HG02610 (cell line): ENCODE measurements at regions not wholly inside any gene's neighbourhood (a gene's known extent, or its start where the extent isn't known, plus 50 kb on each side); places are given as distances from the start of the nearest gene placed in this dataset.
"Not testable (repeated sequence)": the region's sequence is repeated elsewhere in the genome, so short reads cannot be mapped to it uniquely, and the experiment has no call there.

Source experiments
- ATAC-seq: cut with Tn5 transposase; IDR thresholded peaks from one replicate; pipeline ENCODE4 v1.9.1; 2021; ENCODE audit warnings: mild to moderate bottlenecking, moderate library complexity; ENCODE audit not compliant: unreplicated experiment

DNA sequence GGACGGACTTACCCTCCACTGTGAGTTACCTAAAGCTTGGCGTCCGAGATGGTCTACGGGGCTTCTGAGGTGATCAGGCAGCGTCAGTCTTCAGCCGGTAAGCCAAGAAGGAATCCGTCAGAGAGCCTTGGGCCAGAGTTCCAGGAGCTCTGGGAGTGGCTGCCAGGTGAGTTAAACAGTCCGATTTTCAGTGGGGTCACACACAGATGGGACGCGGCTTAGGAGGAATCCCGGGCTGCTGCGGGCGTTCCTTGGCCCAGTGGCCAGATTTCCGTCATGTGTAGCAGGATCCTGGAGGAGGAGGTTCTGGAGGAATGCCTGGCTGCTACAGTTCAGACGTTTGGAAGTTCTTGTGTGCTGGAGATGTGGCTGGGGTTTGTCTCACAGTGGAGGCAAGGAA is 700.7 kb upstream of the NEGR1 start:
- ATAC-seq: not testable (repeated sequence)

GRCh38 chr1:72969461-72969860 is 687.1 kb upstream of the NEGR1 start:
- no peak for ATAC-seq

DNA sequence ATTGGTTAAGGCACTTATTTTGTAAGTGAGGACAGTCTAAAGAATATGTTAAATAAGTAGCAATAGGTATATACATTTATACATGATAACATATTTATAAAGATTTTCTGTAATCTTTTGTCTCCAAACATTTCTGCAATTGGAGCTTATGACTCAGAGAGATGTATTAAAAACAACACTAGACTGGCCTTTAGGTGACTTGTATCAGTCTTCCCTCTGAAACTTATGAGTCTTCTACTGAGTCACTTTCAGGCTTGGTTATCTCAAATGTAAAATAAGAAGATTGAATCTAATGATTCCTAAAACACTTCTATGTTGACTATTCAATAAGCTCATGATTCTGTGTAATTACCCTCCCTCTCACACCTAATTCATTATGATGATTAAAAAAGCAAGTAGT is 672.6 kb upstream of the NEGR1 start:
- ATAC-seq: no peak

GRCh38 chr1:72950900-72951299 is 668.6 kb upstream of the NEGR1 start:
- ATAC-seq: not testable (repeated sequence)

DNA sequence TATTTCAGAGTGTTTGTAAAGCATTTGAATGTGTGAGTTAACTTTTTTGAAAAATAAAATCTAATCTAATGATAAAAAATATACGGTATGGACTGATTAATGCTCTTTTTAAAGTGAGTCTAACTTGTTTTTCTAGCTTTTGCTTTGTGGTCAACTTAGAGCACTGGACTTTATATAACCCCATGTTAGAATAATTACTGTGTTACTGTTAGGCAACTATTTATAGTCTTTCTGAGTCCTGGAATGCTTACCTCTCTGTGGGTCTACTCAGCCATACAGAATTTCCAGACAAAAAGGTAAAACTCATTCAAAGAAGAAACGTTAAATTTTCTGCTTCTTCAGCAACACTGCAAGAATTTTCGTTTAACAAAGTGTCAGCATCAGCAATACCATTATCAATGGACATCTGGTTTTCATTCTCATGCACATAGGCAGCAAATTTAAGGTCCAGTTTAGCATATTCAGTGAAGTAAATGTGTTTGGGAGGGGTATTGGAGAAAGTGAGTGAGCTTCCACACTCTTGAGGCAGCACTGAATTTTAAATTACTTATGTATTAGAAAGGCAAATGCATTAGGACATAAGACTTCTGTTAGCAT is 664.7 kb upstream of the NEGR1 start:
- ATAC-seq: no peak

- no peak for ATAC-seq
Measured at GRCh38 chr1:72942008-72942407, 659.7 kb upstream of the NEGR1 start.

- no peak for ATAC-seq
Measured at GRCh38 chr1:72938408-72938807, 656.1 kb upstream of the NEGR1 start.

DNA sequence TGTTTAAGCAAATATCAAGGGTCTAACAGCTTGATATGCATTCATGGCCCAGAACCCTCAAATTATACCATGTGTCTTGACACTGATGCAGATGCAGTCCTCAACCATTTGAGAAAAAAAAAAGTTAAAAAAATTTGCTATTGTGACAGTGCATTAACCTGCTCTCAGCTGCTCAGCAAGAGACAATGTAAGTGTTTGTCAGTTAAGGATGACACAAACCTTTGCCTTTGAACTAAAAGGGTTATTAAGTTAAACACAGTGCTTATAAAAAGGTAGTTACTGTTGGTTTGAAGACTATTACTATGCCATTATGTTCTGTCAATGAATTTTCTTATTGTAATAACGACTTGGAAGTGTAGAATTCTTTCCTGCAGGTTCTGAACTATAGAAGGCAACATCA is 655.6 kb upstream of the NEGR1 start:
- no peak for ATAC-seq

DNA sequence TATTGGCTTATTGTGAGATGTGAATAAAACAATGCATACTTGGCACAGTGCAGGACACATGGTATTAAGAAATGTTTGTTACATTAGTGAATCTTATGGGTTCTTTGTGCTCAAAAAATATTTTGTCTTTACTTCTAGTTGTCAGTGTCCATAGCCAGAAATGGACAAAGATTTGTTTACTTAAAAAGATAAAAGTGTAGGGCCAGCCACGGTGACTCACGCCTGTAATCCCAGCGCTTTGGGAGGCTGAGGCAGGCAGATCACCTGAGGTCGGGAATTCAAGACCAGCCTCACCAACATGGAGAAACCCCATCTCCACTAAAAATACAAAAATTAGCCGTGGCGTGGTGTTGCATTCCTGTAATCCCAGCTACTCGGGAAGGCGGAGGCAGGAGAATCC is 654.6 kb upstream of the NEGR1 start:
- no peak for ATAC-seq

GRCh38 chr1:72936151-72936740 is 653.9 kb upstream of the NEGR1 start:
- ATAC-seq: no peak

DNA sequence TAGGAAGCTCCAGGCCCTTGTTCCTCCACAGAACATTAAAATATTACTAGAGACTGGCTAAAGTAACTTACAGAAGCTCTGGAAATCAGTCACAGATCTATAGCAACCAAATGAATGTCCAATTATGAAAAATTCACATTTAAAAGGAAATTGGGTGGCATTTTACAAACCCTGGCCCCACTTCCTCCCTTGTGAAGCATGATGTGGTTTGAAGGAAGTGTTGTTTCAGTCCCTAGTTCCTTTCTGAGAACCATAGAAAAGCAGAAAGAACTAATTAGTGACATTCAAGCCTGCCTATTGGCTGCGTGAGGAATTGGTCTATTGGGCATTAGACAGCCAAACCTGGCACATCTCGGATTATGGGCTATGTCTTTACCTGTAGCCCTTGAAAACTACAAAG is 649.7 kb upstream of the NEGR1 start:
- no peak for ATAC-seq

DNA sequence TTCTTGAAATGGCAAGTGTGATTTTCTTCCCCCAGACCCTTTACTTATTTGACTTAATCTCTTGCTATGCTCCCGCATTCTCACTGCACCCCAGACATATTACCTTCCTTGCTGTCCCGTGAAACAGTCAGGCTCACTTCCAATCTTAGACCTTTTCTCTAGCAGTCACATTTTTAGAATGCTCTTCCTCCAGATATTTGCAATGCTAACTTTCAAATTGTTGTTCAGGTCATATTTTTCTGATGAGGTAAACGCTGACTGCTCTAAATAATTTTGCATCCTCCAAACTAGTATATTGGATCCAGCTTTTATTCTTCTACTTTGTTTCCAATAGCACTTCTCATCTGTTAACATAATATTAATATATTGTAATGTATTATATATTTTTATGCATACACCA is 648.2 kb upstream of the NEGR1 start:
- no peak for ATAC-seq

DNA sequence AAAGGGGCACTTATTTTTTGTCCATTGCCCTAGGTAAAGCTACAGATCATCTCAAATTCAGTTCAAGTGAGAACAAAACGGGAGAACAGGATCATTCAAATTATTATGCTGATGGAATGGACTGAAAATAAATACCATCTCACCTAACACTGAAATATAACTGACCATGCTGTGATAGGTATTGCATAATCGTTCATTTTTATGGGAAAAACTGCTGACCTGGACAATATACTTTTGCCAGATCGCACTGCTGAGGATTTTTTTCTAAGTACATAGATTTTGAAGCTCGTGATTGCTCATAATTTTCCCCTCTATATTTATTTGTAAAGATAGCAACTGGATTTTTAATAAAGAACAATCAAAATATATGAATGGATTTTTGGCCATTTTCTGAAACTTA is 636.6 kb upstream of the NEGR1 start:
- ATAC-seq: no peak

DNA sequence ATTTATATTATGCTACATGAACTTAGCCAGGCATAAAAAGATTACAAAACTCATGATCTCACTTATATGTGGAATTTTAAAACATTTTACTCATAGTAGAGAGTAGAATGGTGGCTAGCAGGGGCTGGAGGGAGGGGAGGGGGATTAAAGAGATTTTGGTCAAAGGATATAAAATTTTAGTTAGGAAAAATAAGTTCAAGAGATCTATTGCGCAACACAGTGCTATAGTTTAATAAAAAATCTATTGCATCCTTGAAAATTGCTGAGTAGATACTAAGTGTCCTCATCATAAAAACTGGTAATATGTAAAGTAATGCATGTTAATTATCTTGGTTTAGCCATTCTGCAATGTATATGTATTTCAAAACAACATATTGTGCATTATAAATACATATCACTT is 635.6 kb upstream of the NEGR1 start:
- no peak for ATAC-seq

- no peak for ATAC-seq
Measured at GRCh38 chr1:72915581-72915980, 633.2 kb upstream of the NEGR1 start.

- no peak for ATAC-seq
Measured at GRCh38 chr1:72911656-72912055, 629.3 kb upstream of the NEGR1 start.

- ATAC-seq: no peak
Measured at GRCh38 chr1:72896256-72896655, 613.9 kb upstream of the NEGR1 start.

- no peak for ATAC-seq
Measured at GRCh38 chr1:72892461-72892860, 610.1 kb upstream of the NEGR1 start.

- ATAC-seq: no peak
Measured at GRCh38 chr1:72891976-72892375, 609.6 kb upstream of the NEGR1 start.

- ATAC-seq: no peak
Measured at GRCh38 chr1:72885841-72886240, 603.5 kb upstream of the NEGR1 start.

DNA sequence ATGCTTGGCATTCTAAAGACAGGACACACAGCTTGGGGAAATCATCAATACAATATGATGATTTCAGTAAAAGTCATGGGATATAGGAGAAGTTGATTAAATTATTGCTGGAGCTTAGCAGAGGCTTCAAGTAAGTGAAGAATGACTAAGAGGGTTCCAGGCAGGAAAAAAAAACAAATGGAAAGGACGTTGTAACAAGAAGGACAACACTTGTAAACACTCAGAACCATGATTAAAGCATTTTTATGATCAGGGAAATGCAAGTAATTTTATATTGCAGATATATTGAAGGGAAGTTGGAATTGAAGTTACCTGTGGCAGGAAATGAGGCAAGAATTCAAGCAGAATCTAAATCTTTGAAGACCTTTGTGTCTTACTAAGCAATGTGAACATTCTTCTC is 602.7 kb upstream of the NEGR1 start:
- ATAC-seq: no peak

DNA sequence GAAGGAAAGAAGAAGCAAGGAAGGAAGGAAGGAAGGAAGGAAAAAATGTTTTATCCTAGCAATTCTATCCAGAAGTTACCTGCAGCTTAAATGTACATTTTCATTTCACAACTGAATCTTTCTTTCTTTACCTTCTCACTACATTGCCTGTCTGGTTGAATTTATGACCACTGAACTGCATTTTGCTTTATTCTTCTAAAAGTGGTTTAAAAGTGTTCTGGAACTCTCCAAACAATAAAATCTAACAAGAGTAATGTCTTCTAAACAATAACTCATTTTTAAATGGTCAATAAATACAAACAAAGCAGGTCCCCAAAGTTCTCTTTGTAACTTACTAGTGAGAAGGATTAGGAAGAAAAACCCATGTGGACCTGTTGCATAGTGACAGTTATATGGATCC is 587.5 kb upstream of the NEGR1 start:
- no peak for ATAC-seq

GRCh38 chr1:72869441-72869840 is 587.1 kb upstream of the NEGR1 start:
- ATAC-seq: no peak
